IPS-15b (cell line): ENCODE measurements at regions not wholly inside any gene's neighbourhood (a gene's known extent, or its start where the extent isn't known, plus 50 kb on each side); places are given as distances from the start of the nearest gene placed in this dataset.

Experiments used
- H3K27me3 ChIP-seq: one replicate; pipeline ENCODE4 v1.6.1; 2013; ENCODE audit warnings: low read length; ENCODE audit not compliant: control insufficient read depth, insufficient read depth
- H3K36me3 ChIP-seq: one replicate; pipeline ENCODE4 v1.6.1; 2013; ENCODE audit warnings: low read length; ENCODE audit not compliant: control insufficient read depth, insufficient read depth
- H3K4me1 ChIP-seq: one replicate; pipeline ENCODE4 v1.6.1; 2013; ENCODE audit warnings: mild to moderate bottlenecking, low read length; ENCODE audit not compliant: control insufficient read depth, insufficient read depth
- H3K4me3 ChIP-seq: one replicate; pipeline ENCODE4 v1.5.1; 2013; ENCODE audit warnings: low read depth, low read length
- H3K9ac ChIP-seq: one replicate; pipeline ENCODE4 v1.6.1; 2013; ENCODE audit warnings: low read depth, mild to moderate bottlenecking, low read length
- H3K9me3 ChIP-seq: one replicate; pipeline ENCODE4 v1.6.1; 2013; ENCODE audit warnings: mild to moderate bottlenecking, low read length; ENCODE audit not compliant: control insufficient read depth, insufficient read depth

DNA sequence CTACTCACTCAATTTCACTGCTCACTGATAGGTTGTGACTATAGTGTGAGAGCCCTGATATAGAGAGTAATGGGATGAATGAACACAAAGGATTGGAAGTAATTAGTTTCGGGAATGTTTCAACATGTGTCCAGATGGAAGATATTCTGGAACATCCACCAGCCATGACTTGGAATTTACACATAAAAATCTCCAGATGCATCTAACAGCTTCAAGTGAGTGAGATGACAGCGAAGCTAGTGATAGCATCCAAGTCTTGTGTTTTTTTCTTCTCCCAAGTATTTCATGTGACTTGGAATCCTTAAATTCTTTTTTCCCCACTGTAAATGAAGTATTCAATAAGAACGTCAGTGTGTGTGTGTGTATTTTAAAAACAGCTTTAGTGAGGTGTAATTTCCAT lies 82.1 kb downstream of the CLDN34 start:
- H3K27me3 ChIP-seq: no peaks in the 10 kb centered on the region
- no peak overlapping the region for H3K4me3 ChIP-seq
- H3K36me3 ChIP-seq: no peaks in the 10 kb centered on the region
- peaks cover 13% of the 10 kb centered on the region for H3K4me1 ChIP-seq
- H3K9me3 ChIP-seq: no peaks in the 10 kb centered on the region
- no peak overlapping the region for H3K9ac ChIP-seq

DNA sequence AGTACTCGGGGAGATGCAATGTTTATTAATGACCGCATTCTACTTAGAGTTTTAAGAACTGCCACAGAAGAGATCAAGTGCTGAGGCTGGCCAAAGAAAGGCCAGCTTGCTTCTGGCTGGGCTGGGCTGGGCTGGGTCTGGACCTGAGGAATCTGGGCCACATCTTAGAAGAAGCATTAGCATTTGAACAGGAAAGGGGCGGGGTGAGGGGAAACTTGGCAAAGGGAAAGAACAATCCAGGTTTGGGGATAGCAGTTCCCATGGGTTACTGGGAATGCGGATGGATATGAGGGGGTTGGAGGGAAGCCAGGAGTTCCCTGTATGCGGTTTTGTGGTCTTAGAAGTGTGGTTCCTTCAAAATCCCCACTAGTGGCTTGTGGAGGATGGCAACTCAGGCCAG lies 83.3 kb downstream of the CLDN34 start:
- Histone ChIP-seq H3K4me1 (peaks cover 13% of the 10 kb centered on the region), H3K9me3 (no peaks in the 10 kb centered on the region), H3K27me3 (no peaks in the 10 kb centered on the region), H3K36me3 (no peaks in the 10 kb centered on the region), H3K4me3 (no peak overlapping the region), H3K9ac (no peak overlapping the region)

DNA sequence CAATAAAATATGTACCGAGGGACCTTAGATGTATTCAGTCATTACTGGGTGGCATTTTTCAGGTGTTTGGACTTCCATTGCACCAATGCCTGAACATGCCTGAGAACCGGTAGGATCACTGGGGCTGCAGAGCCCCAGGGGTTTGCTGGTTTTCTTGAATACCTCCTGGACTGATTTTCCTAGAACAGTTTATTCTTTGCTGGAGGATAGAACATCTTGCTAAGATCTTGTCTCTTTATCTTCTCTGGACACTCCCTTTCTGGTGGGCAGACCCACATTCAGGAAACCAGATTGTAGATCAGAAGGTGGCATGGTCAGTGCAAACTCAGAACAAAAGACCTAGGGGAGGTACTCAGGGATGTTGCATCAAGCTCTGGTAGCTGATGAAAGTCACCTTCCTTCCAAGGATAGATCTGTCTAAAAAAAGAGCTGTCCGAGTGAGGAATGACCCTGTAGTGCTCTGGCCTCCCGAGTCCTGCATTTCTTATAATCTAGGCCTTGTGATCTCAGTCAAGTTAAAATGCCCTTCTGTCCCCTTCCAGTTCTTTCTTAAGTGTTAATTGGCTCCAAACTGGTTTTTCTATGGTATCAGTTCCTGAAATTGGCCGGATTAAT lies 84.8 kb downstream of the CLDN34 start:
- peaks cover 13% of the 10 kb centered on the region for H3K4me1 ChIP-seq
- no peaks in the 10 kb centered on the region for H3K27me3 ChIP-seq
- H3K4me3 ChIP-seq: no peak overlapping the region
- H3K9me3 ChIP-seq: no peaks in the 10 kb centered on the region
- H3K36me3 ChIP-seq: no peaks in the 10 kb centered on the region
- no peak overlapping the region for H3K9ac ChIP-seq

DNA sequence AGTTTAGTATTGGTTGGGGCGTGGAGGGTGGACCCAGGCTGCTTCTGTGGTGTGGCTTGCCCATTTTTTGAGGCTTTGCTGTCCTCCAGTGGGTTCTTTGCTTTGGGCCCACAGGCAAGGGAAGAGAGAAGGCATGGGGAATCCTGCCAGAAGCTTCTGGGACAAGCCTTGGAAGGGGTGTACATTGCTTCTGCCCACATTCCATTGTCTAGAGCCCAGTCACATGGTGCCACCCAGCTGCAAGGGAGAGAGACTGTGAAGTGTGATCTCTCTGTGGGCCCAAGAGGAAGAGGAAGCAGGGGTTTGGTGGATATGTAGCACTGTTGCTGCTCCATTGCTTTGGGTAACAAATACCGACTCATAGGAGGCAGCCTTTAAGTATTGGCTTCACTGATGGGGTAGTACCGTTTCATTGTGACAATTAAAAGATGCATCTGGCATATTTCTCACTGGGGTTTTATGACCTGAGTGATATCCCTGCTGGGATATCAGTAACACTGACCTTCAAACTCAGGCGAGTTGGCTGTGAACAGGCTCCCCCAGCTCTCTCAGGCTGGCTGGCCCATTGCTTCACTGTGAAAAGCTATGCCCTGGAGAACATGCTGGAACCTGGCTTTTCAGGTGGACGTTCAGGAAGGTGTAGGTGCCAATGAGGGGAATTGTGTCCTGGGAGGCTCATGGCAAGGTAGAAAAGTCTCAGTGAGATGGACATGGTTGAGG lies 85.9 kb downstream of the CLDN34 start:
- H3K27me3 ChIP-seq: no peaks in the 10 kb centered on the region
- H3K9me3 ChIP-seq: no peaks in the 10 kb centered on the region
- peaks cover 8% of the 10 kb centered on the region for H3K4me1 ChIP-seq
- no peaks in the 10 kb centered on the region for H3K36me3 ChIP-seq
- no peak overlapping the region for H3K9ac ChIP-seq
- no peak overlapping the region for H3K4me3 ChIP-seq

DNA sequence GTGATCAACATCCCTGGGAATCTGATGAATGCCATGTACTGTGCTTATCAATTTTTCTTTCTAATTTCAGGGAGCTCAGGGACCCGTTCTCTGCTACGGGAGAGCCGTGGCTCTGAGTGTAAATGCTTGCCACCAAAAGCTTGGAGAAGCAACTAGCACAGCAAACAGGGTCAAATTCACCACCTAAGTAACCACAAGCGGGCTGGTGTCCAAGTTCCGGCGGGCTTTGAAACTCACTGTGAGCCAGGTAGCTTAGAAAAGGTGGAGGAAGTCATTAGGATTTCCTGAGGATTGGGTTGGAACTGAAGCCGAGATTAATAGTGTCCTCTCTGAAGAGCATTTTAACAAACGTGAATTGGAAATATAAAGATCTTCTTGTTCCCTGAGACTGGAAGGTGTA lies 87.2 kb downstream of the CLDN34 start:
- no peaks in the 10 kb centered on the region for H3K36me3 ChIP-seq
- H3K4me1 ChIP-seq: peaks cover 5% of the 10 kb centered on the region
- no peaks in the 10 kb centered on the region for H3K27me3 ChIP-seq
- no peak overlapping the region for H3K9ac ChIP-seq
- H3K4me3 ChIP-seq: no peak overlapping the region
- H3K9me3 ChIP-seq: no peaks in the 10 kb centered on the region

DNA sequence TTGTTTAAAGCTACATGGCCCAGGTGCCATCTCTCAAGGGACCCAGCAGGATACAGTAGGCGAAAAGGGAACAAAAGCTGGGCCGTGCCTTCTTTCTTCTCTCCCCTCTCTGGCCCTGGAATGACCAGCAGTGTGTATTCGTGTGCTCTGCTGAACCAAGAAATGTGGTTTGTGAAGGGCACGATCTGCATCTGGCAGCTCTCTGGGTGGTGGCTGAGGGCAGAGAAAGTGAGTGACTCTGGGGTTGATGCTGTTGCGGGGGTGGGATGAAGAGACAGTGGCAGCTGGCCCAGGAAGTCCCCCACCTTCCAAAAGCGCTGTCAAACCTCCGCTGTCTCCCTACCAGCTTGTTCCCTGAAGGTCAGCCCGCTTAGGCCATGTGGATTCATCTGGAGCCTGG lies 88.3 kb downstream of the CLDN34 start:
- Histone ChIP-seq H3K9ac (no peak overlapping the region), H3K9me3 (no peaks in the 10 kb centered on the region), H3K36me3 (no peaks in the 10 kb centered on the region), H3K27me3 (no peaks in the 10 kb centered on the region), H3K4me1 (no peaks in the 10 kb centered on the region), H3K4me3 (no peak overlapping the region)

DNA sequence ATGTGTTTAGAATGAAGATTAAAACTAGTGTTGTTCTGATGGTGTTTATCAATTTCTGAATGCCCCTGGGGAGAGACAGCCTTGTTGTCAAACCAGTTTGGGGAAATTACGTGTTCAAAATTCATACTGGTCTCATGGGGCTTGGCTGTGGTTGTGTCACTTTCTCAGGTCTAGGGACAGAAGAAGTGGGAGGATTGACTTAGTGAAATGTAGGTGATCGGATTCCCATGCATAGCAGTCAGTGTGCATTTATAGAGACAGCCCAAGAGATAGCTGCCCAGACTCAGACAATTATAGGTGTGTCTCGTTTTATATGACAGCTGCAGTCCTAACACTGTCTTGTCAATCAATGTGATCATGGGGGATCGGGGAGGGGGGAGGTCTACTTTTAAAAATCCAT lies 94.4 kb upstream of the CLCN4 start:
- no peaks in the 10 kb centered on the region for H3K36me3 ChIP-seq
- no peak overlapping the region for H3K9ac ChIP-seq
- no peaks in the 10 kb centered on the region for H3K9me3 ChIP-seq
- no peak overlapping the region for H3K4me3 ChIP-seq
- H3K4me1 ChIP-seq: no peaks in the 10 kb centered on the region
- H3K27me3 ChIP-seq: no peaks in the 10 kb centered on the region

DNA sequence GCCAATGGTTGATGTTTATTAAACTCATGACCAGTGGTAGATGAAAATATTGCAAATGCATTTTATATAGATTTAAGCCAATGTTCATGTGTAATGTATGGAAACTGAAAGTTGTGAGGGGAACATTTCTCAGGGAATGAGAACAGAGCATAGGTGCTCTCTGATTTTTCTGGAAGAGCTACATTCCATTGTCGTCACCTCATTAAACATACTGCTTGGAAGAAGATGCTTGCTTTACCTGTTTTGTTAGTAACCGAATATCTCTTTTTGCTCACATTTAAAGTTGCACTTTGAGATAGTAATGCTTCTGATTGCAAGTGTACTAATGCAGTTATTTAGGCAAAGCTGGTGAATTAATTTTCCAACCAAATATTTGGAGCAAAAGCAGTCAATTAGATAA lies 93.8 kb upstream of the CLCN4 start:
- no peak overlapping the region for H3K4me3 ChIP-seq
- H3K4me1 ChIP-seq: no peaks in the 10 kb centered on the region
- H3K27me3 ChIP-seq: no peaks in the 10 kb centered on the region
- H3K36me3 ChIP-seq: no peaks in the 10 kb centered on the region
- H3K9me3 ChIP-seq: no peaks in the 10 kb centered on the region
- H3K9ac ChIP-seq: no peak overlapping the region

DNA sequence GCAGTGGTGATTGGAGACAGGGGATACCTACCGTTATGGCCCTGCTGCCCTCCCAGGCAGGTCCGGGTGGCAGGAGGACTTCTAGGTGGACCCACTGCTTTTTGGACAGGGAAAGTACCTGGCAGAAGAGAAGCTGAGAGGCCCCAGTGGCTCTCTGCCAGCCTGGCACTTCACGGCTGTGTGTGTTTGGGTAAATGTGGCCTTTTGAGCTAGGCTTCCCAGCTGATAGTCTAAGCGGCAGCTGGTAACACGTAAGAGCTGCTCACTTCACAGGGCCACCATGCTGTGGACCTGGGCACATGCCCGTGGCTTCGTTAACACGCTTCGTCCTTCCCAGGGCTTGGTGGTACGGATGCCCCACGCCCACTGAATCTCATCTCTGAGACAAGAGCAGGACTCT lies 92.0 kb upstream of the CLCN4 start:
- Histone ChIP-seq H3K9ac (no peak overlapping the region), H3K9me3 (no peaks in the 10 kb centered on the region), H3K27me3 (no peaks in the 10 kb centered on the region), H3K4me1 (no peaks in the 10 kb centered on the region), H3K4me3 (no peak overlapping the region), H3K36me3 (no peaks in the 10 kb centered on the region)

DNA sequence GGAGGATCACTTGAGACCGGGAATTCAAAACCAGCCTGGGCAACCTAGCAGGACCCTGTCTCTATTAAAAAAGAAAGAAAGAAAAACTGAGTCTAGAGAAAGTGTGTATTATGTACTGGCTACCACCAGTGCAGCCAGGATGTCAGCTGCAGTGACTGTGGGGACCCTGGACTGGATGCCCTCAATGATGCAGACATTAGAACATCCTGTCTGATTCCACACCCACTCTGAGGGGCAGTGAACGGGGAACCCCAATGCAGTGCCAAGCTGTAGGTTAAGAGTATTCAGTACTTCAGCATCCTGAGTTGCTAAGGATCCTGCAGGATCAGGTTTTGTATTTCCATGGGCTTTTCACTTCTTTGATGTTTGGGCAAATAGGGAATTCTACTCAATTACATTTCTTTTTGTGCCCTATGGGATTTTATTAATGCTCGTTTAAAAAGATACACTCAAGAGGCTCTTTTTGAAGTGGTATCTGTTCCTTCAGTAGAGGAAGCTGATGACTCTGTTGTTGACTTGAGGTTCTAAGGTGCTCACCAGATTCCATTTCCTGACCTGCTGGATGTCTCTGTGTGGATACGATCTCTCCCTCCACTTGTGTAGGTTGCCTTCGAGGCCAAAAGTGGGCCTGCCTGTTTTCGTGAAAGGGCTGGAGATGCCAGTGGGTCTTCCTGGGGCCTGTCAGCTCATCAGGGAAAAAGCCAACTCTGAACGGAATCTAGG lies 85.9 kb upstream of the CLCN4 start:
- H3K4me1 ChIP-seq: no peaks in the 10 kb centered on the region
- H3K27me3 ChIP-seq: no peaks in the 10 kb centered on the region
- H3K9ac ChIP-seq: no peak overlapping the region
- no peaks in the 10 kb centered on the region for H3K9me3 ChIP-seq
- no peak overlapping the region for H3K4me3 ChIP-seq
- H3K36me3 ChIP-seq: no peaks in the 10 kb centered on the region

DNA sequence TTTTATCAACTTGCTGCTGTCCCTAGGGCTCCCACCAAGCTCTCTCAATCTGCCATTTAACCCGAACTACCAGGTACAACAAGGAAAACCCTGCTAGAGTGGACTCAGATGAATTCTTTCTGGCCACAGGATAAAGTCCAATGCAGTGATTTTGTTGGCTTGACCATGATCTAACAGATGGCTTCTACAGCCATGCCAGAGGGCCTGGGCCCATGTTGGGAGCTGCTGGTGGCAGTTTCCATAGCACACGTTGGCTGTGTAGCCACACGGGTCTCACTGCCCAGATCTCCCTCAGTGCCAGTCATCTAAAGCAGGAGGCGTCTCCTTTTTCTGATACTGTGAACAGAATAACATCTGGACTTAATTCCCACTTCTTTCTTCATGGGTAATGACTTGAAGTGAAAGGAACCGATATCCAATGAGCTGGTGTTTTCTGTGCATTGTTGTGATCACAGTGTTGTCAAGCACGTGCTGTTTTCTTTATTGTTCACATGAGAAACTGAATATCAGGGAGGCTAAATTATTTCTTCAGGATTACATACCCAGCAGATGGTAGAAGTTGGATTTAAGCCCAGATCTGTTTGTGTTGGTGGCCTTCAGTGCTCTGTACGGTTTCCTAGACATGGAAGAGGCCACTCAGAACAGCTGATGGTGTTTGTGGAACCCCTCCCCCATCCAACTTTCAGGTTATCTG lies 85.2 kb upstream of the CLCN4 start:
- Histone ChIP-seq H3K27me3 (no peaks in the 10 kb centered on the region), H3K4me3 (no peak overlapping the region), H3K9me3 (no peaks in the 10 kb centered on the region), H3K9ac (no peak overlapping the region), H3K4me1 (no peaks in the 10 kb centered on the region), H3K36me3 (no peaks in the 10 kb centered on the region)
